Upper lobe of left lung (tissue), 4 donors: ENCODE measurements at regions not wholly inside any gene's neighbourhood (a gene's known extent, or its start where the extent isn't known, plus 50 kb on each side); places are given as distances from the start of the nearest gene placed in this dataset.

Source experiments
- POLR2A ChIP-seq, 4 donors: fragments of 450-650 bp; IDR thresholded peaks; one replicate each; pipeline ENCODE4 v1.5.1; 2016 to 2017; ENCODE audit warnings: antibody characterized with exemption in 4 of 4, mild to moderate bottlenecking in 2 of 4
- TF ChIP-seq, protein P1 (sequence below), 6 experiments: fragments of 450-650 bp in 4 of 6; fragments of 200-600 bp in 2 of 6; sonication (generic) in 2 of 6; IDR thresholded peaks; one replicate each; pipeline ENCODE4 v1.5.1; 2016 to 2019; ENCODE audit warnings: antibody characterized with exemption in 6 of 6

GRCh38 chr5:25963251-25964008 lies 1075.0 kb downstream of the CDH9 start:
- TF ChIP-seq POLR2A (IDR thresholded peaks at IDR 0.05): no peak
- TF ChIP-seq, protein P1, sequence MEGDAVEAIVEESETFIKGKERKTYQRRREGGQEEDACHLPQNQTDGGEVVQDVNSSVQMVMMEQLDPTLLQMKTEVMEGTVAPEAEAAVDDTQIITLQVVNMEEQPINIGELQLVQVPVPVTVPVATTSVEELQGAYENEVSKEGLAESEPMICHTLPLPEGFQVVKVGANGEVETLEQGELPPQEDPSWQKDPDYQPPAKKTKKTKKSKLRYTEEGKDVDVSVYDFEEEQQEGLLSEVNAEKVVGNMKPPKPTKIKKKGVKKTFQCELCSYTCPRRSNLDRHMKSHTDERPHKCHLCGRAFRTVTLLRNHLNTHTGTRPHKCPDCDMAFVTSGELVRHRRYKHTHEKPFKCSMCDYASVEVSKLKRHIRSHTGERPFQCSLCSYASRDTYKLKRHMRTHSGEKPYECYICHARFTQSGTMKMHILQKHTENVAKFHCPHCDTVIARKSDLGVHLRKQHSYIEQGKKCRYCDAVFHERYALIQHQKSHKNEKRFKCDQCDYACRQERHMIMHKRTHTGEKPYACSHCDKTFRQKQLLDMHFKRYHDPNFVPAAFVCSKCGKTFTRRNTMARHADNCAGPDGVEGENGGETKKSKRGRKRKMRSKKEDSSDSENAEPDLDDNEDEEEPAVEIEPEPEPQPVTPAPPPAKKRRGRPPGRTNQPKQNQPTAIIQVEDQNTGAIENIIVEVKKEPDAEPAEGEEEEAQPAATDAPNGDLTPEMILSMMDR (IDR thresholded peaks at IDR 0.05): no peak
